ENCODE measurements at regions not wholly inside any gene's neighbourhood (a gene's known extent, or its start where the extent isn't known, plus 50 kb on each side); places are given as distances from the start of the nearest gene placed in this dataset.

DNA sequence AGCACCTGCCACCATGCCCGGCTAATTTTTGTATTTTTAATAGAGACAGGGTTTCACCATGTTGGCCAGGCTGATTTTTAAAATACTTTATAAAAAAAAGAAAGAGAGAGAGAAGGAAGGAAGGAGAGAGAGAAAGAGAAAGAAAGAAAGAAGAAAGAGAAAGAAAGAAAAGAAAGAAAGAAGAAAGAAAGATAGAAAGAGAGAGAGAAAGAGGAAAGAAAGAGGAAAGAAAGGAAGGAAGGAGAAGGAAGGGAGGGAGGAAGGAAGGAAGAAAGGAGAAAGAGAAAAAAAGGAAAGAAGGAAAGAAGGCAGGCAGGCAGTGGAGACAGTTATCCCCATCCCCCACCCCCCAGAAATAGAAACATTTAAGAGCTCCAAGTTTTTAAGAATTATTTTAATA, 69.9 kb downstream of the TOMM20 start:
- no peak overlapping the region for H4K91ac ChIP-seq (ENCODE audit: insufficient read length, low read depth, low read length)
- no peak overlapping the region for H2AK5ac ChIP-seq (ENCODE audit: insufficient read length, low read length)
- no peak overlapping the region for H2BK20ac ChIP-seq (ENCODE audit: low read depth, low read length, poor library complexity, severe bottlenecking)
- H3K9ac ChIP-seq (ENCODE audit: extremely low read depth, insufficient read length, low read length) = no peak overlapping the region
- H3K23me2 ChIP-seq (ENCODE audit: insufficient read length, low read depth, low read length, poor library complexity, severe bottlenecking) = no peaks in the 10 kb centered on the region
- no peaks in the 10 kb centered on the region for H4K20me1 ChIP-seq (ENCODE audit: control insufficient read depth, insufficient read depth, insufficient read length)
- H2BK15ac ChIP-seq (ENCODE audit: low read depth, low read length) = no peak overlapping the region
- no peak for DNase-seq
- TF ChIP-seq, protein P1, sequence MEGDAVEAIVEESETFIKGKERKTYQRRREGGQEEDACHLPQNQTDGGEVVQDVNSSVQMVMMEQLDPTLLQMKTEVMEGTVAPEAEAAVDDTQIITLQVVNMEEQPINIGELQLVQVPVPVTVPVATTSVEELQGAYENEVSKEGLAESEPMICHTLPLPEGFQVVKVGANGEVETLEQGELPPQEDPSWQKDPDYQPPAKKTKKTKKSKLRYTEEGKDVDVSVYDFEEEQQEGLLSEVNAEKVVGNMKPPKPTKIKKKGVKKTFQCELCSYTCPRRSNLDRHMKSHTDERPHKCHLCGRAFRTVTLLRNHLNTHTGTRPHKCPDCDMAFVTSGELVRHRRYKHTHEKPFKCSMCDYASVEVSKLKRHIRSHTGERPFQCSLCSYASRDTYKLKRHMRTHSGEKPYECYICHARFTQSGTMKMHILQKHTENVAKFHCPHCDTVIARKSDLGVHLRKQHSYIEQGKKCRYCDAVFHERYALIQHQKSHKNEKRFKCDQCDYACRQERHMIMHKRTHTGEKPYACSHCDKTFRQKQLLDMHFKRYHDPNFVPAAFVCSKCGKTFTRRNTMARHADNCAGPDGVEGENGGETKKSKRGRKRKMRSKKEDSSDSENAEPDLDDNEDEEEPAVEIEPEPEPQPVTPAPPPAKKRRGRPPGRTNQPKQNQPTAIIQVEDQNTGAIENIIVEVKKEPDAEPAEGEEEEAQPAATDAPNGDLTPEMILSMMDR (conservative IDR thresholded peaks at IDR 0.05) = no peak
- H3K4me1 Mint-ChIP-seq = peaks cover 43 to 52% of the 10 kb centered on the region in 2 experiments
- H3K27ac ChIP-seq (ENCODE audit: insufficient read length, low read depth, low read length) = no peak overlapping the region
- H3K4me3 Mint-ChIP-seq = no peak overlapping the region
- H3K18ac ChIP-seq (ENCODE audit: insufficient read length, low read depth, low read length) = no peak overlapping the region
- no CpG with 5 or more reads among the region's 1 CpG for WGBS (ENCODE audit: extremely low coverage, insufficient read length, low lambda C conversion rate)
- no peak overlapping the region for H3K14ac ChIP-seq (ENCODE audit: insufficient read depth, low read length)
- H3K9me3 Mint-ChIP-seq = peaks cover 0 to 3% of the 10 kb centered on the region in 2 experiments; a peak in 1 of 5 replicates
- H3K27me3 ChIP-seq (ENCODE audit: insufficient read depth, low read length) = no peaks in the 10 kb centered on the region
- H3T11ph ChIP-seq (ENCODE audit: low read length) = no peak overlapping the region
- no peak overlapping the region for H3K27ac Mint-ChIP-seq
- H3K23ac ChIP-seq (ENCODE audit: insufficient read length, low read depth, low read length) = no peak overlapping the region
- H3K79me1 ChIP-seq (ENCODE audit: insufficient read depth, low read depth, low read length, poor library complexity, severe bottlenecking) = no peaks in the 10 kb centered on the region
- no peaks in the 10 kb centered on the region for H3K79me2 ChIP-seq (ENCODE audit: insufficient read depth, low read length)
- no peak overlapping the region for H2BK120ac ChIP-seq (ENCODE audit: low read depth, low read length, poor library complexity, severe bottlenecking)
- no peak overlapping the region for H3K4ac ChIP-seq (ENCODE audit: low read depth, low read length)
- no peaks in the 10 kb centered on the region for H3K36me3 Mint-ChIP-seq (ENCODE audit: insufficient read depth in 1 of 3, low read depth in 3 of 3)
- no peak overlapping the region for H3K4me2 ChIP-seq (ENCODE audit: insufficient read depth, insufficient read length, low read length)
- H2AFZ ChIP-seq (ENCODE audit: low read length) = no peak overlapping the region
- no peak overlapping the region for H3K56ac ChIP-seq (ENCODE audit: insufficient read length, low read depth, low read length)
- H3K4me1 ChIP-seq (ENCODE audit: insufficient read depth, low read length) = peaks cover 5% of the 10 kb centered on the region
- peaks cover 4% of the 10 kb centered on the region for H3K27me3 Mint-ChIP-seq (ENCODE audit: low read depth)
- no peak overlapping the region for H4K5ac ChIP-seq (ENCODE audit: insufficient read length, low read depth, low read length)
- H2BK5ac ChIP-seq (ENCODE audit: insufficient read length, low read length) = no peak overlapping the region
- H4K8ac ChIP-seq (replicated peaks; ENCODE audit: insufficient read length, low read depth, low read length) = no peak overlapping the region
- H3K9me3 ChIP-seq (ENCODE audit: control insufficient read depth, low read depth, low read length) = no peaks in the 10 kb centered on the region
- no peak overlapping the region for H2BK12ac ChIP-seq (ENCODE audit: insufficient read length, low read depth, low read length)

Data from H9 (cell line).